GM12892 (cell line): ENCODE measurements at regions not wholly inside any gene's neighbourhood (a gene's known extent, or its start where the extent isn't known, plus 50 kb on each side); places are given as distances from the start of the nearest gene placed in this dataset.

Experiments used
- POLR2A ChIP-seq: IDR thresholded peaks from 2 replicates; pipeline ENCODE4 v1.6.1; 2011; ENCODE audit warnings: low read depth, low read length, control low read depth
- POLR2AphosphoS5 ChIP-seq: IDR thresholded peaks from 2 replicates; pipeline ENCODE4 v1.6.1; 2011; ENCODE audit warnings: low read depth, low read length, control low read depth
- TAF1 ChIP-seq: IDR thresholded peaks from 2 replicates; pipeline ENCODE4 v1.6.1; 2011; ENCODE audit warnings: low read depth, mild to moderate bottlenecking, control low read depth, low read length, borderline replicate concordance

DNA sequence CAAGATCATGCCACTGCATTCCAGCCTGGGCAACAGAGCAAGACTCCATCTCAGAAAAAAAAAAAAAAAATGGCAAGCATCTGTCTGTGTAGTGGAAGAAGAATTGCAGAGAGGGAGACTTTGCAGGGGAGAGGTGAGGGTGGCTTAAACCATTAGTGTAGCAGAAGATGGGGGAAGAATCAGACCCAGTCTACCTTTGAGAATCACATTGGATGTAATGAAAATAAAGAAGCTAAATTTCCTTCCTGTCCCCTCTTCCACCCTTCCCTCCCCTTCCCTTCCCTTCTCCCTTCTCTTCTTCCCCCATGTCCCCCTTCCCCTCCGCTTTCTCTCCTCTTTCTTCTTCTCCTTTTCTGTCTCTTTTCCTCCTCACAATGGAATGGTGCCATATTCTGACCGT is 180.8 kb upstream of the SVIL start:
- TF ChIP-seq POLR2A (no peak), POLR2AphosphoS5 (no peak), TAF1 (no peak)
